CD1c-positive myeloid dendritic cell (primary cell): ENCODE measurements at regions not wholly inside any gene's neighbourhood (a gene's known extent, or its start where the extent isn't known, plus 50 kb on each side); places are given as distances from the start of the nearest gene placed in this dataset.

Experiments used
- DNase-seq: peaks from one replicate; pipeline ENCODE4 v3.0.0-alpha.2; 2016; ENCODE audit errors: extremely low spot score

DNA sequence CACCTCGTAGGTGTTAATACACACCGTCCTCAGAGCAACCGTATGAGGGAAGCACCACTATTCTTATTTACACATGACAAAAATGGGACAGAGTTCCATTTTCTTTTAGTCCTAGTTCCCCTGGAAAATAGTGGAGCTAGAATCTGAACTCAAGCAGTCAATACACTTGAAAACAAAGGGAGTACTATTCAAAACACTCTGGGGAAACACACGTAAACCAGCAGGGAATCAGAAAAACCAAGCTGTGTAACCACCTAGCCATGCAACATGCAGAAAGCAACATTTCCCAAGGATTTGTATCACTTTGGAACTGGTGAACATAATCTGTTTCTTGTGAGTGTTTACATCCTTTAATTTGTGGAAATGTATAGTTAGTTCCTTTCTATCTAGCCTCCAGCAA is 208.2 kb downstream of the UBE2E3 start:
- DNase-seq: no peak

GRCh38 chr2:181189951-181190350 is 209.5 kb downstream of the UBE2E3 start:
- no peak for DNase-seq

- DNase-seq: no peak
These were observed 210.3 kb downstream of the UBE2E3 start for GRCh38 chr2:181190711-181191110.

DNA sequence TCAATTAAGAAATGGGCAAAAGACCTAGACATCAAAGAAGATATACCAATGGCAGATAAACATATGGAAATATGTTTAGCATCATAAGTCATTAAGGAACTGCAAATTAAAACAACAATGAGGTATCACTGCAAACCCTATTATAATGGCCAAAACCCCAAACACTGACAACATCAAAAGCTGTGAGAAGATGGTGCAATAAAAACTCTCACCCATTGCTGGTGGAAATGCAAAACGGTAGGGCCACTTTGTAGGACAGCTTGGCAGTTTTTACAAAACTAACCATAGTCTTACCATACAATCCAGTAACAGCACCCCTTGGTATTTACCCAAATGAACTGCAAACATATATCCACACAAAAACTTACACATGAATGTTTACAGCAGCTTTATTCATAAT is 213.1 kb downstream of the UBE2E3 start:
- DNase-seq: no peak

- no peak for DNase-seq
These were observed 216.0 kb downstream of the UBE2E3 start for GRCh38 chr2:181196401-181196800.

DNA sequence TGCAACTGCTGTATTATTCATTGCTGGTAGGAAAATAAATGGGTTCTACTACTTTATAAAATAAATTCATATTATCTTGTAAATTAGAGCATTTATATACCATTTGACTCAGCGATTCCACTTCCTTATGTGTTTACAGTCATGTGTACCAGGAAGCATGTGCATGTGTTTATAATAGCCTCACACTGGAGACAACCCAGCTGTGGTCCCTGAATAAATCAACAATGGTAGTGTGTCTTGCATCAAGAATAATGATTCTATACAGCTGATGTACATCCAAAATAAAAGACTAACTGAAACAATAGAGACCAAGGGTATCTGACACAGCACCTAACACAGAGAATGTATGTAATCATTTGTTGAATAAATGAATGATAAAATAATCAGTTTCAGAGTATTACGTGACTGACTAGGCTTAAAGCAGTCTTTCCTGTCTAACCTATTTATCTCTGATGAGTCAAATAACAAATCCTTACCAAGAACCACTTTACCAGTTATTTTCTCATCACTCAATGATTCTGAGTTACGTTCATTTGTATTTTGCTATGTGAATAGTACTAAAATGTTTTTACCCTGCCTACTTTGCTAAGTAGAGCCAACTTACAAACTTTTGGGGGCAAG is 216.8 kb downstream of the UBE2E3 start:
- no peak for DNase-seq

DNA sequence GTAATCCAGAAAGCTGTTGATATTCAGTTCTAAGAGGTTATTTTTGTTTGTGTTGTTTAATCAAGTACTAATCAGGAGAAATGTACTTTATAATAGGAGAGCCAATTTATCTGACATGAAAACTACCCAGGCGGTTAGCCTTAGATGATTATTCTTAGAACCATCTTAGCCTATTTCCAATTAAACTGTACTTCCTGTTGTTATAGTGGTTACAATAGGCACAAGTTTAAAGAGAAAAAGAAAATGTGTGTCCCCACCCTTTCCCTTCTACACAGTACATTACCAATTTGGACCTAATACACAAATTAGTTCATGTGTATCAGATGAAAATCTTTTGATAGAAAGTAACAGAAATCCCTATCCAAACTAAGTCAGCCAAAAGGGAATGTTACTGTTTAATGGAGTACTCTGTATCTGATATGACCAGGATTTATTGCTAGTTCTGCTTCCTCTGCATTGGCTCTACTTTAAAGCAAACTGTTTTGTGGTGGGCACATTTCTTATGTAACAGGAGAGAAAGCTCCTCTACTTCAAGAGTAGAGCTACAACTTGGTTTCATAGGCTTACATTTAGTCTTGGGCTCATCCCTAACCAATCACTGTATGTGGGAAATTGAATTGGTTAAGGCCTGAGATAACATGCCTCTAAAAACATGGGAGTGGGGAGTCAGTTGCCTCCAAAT is 217.9 kb downstream of the UBE2E3 start:
- no peak for DNase-seq

DNA sequence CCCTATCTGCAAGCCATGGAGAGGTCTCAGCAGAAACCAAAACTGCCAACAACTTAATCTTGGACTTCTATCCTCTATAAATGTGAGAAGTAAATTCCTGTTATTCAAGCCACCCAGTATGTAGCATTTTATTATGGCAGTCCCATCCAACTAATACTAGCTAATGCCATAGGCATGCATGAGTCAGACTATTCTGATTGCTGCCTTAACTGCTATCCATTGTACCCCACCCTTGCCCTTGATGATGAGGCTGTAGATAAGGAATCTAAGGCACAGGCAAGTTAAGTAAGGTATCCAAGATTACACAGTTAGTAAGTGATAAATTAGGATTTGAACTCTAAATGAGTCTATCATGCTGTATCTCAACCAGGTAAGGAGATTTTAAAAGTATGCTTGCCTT is 223.0 kb downstream of the UBE2E3 start:
- DNase-seq: no peak

- no peak for DNase-seq
These were observed 223.5 kb downstream of the UBE2E3 start for GRCh38 chr2:181203916-181204315.

GRCh38 chr2:181218401-181218821 is 238.0 kb downstream of the UBE2E3 start:
- DNase-seq: no peak

GRCh38 chr2:181223234-181223633 is 234.0 kb upstream of the ITGA4 start:
- no peak for DNase-seq

- no peak for DNase-seq
These were observed 232.3 kb upstream of the ITGA4 start for GRCh38 chr2:181224866-181225265.

- DNase-seq: no peak
These were observed 228.5 kb upstream of the ITGA4 start for GRCh38 chr2:181228661-181229060.

DNA sequence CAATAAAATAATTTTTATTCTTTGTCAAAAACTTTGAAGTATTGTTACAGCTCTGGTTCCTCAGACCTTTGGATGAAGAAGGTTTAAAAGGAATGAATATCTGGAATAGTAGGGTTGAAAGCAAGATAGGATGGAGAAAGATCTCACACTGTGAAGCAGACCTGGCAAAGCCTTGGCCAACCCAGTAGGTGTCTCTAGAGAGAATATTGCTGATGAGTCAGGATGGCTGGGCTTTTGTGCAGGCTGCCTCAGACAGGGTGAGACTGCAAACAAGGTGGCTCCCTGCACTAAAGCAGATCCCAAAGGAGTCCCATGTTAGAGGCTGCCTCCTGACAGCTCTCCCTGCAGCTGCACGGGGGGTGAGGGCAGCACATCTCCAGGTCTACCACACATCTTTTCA is 226.0 kb upstream of the ITGA4 start:
- no peak for DNase-seq

DNA sequence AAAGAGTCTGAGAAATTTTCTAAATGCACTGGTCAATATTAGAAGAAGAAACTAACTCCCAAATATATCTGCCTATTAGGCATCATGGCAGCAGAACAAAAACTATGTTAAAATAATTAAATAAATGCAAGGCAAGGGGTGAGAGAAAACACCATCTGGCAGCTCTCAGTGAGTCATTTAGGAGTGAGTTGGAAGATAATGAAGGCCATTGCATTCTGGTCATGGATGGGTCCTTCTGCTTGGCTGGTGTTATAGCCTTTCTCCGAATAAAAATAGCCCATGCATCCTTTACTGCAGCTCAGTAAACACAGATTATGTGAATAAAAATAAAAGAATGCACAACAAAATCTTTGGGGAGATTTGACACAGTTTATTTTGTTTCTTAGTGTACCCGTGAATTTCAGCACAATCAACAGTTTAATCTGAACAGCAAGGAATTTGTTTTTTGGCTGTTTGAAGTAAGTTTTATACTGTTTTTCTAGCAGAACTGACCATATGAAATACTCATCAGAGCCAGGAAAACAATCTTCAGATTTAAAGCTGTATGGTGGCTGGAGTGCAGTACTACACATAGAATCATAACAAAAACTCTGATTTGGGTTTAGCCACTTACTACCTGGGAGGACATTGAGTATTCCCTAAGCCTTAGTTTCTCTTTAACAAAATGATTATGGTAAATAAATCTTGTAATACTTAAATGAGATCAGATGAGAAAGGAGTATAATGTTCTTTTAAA is 225.1 kb upstream of the ITGA4 start:
- no peak for DNase-seq

GRCh38 chr2:181234487-181234891 is 222.7 kb upstream of the ITGA4 start:
- DNase-seq: no peak

DNA sequence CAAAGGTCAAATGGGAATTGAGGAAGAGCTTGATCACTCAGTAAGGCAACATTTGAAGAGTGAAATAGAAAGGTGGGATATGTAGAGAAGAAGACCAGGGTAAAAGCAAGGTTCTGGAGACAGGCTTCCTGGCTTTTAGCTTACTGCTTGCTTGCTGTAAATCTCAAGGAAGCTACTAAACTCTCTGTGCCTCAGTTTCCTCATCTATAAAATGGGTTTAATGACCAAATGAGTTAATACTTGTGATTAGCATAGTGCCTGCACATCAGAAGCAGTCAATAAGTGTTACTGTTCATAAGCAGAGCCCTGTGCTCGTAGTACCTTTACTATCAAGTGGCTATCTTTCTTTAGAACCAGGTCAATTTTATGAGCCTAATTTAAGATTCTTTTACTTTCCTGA is 222.2 kb upstream of the ITGA4 start:
- no peak for DNase-seq

DNA sequence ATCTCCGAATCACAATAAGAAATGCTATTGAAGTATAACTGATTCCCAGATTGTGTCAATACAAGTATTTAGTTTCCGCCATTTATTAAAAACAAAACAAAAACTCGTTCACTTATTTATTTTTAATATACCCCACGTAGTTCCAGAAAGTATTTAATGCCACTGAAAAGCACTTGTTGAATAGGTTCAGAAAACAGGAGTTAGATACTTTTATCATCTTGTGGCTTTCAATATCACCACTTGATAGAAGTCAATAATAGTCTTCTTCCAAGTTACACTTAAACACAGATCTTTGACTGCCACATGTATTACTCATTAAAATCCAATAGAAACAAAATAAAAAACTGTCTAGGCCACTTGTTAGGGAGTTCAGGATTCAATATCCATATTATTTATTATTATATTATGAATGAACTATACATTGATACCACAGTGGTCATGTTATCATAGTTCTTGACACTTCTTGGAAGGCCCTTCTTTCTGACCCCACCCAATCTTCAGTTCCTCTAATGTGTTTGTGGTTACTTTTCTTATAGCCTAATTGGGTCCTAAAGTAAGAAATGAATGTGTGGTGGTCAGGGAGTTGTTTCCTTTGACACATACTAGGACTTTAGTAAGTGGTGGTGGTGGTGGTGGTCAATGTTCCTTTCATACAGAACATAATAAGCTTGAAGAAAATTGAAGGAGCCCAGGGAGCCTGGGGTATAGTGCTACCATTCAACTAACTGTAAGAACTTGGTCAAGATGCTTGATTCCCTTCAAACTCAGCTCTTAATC is 221.3 kb upstream of the ITGA4 start:
- peak; percentile 54 for DNase-seq

DNA sequence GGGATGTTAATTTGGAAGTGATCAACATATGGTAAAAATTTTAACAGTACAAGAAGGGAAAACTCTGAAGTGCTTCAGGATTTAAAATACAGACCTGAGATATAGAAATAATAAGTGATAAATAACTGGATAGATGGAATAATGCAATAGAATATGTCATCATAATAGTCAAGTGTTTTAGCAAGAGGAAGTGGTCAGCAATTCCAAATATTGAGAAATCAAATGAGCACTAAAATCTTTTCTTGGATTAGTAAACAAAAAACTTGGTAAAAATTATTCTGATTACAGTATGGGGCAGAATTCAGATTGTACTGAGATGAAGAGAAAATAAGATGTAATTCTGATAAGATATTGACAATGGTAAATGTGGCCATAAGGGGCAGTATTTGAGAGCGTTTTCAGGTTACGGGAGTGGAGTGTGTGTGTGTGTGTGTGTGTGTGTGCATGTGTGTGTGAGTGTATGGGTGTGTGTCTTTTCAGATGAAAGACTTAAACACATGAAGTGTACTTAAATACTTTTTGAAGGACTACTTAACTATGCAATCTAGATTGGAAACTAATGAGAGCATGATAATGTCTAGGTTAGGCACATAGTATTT is 217.9 kb upstream of the ITGA4 start:
- peak; percentile 35 for DNase-seq

DNA sequence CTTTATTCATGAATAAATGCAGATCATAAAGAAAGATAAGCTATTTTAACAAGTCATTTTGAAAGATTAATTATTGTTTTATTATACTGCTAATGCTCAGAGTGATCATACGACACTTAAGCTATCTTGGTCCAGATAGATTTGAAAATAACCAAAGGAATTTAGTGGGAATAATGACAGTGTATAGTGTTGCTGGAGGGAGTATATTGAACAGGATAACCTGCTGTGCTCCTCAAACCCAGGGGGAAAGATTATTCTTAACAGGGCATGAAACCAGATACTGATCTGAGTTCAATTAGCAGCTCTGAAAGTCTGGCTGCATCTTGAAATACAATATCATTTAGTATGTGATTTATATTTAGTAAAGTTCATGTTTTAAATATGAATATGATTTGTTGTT is 216.3 kb upstream of the ITGA4 start:
- no peak for DNase-seq

GRCh38 chr2:181241366-181241765 is 215.8 kb upstream of the ITGA4 start:
- DNase-seq: no peak

GRCh38 chr2:181241797-181242196 is 215.4 kb upstream of the ITGA4 start:
- peak; percentile 7 for DNase-seq
